Tibial nerve (tissue), 4 donors: ENCODE measurements at regions not wholly inside any gene's neighbourhood (a gene's known extent, or its start where the extent isn't known, plus 50 kb on each side); places are given as distances from the start of the nearest gene placed in this dataset.
"Not testable (repeated sequence)": the region's sequence is repeated elsewhere in the genome, so short reads cannot be mapped to it uniquely, and the experiment has no call there.

Experiments used
- DNase-seq, 2 donors: peaks; one replicate each; pipeline ENCODE4 v3.0.0-alpha.2; 2019; ENCODE audit warnings: low spot score in 2 of 2
- H3K27ac ChIP-seq, 4 donors: fragments of 200-600 bp; sonication (generic) in 3 of 4; one replicate each; pipeline ENCODE4 v1.5.1; 2017 to 2019; ENCODE audit warnings: mild to moderate bottlenecking in 1 of 4
- H3K27me3 ChIP-seq, 2 donors: fragments of 200-600 bp; sonication (generic) in 1 of 2; one replicate each; pipeline versions ENCODE4 v1.5.1 to v1.6.0; 2017 to 2019
- H3K36me3 ChIP-seq, 3 donors: fragments of 200-600 bp; sonication (generic); one replicate each; pipeline ENCODE4 v1.5.1; 2018 to 2019
- H3K4me1 ChIP-seq, 4 donors: fragments of 200-600 bp; sonication (generic) in 3 of 4; one replicate each; pipeline ENCODE4 v1.5.1; 2017 to 2019
- H3K4me3 ChIP-seq, 4 donors: fragments of 200-600 bp; sonication (generic) in 3 of 4; one replicate each; pipeline ENCODE4 v1.5.1; 2017 to 2019; ENCODE audit warnings: mild to moderate bottlenecking in 1 of 4, moderate library complexity in 1 of 4
- H3K9me3 ChIP-seq, 4 donors: fragments of 200-600 bp; sonication (generic) in 3 of 4; one replicate each; pipeline ENCODE4 v1.5.1; 2017 to 2019
- EP300 ChIP-seq, 2 donors: sonication (generic); formaldehyde crosslinking; IDR thresholded peaks; one replicate each; pipeline ENCODE4 v1.6.1; 2017; ENCODE audit warnings: antibody characterized with exemption in 2 of 2, mild to moderate bottlenecking in 1 of 2
- POLR2A ChIP-seq, 2 donors: fragments of 450-650 bp; IDR thresholded peaks; one replicate each; pipeline ENCODE4 v1.6.1; 2017; ENCODE audit warnings: antibody characterized with exemption in 2 of 2, mild to moderate bottlenecking in 2 of 2, moderate library complexity in 2 of 2
- WGBS, 2 donors: methylation state at CpG; one replicate each; pipeline ENCODE4 v1.1.5; 2018; 5-methylcytosine and 5-hydroxymethylcytosine counted together
- TF ChIP-seq, protein P1 (sequence below), 5 experiments: fragments of 200-600 bp in 3 of 5; fragments of 450-650 bp in 2 of 5; sonication (generic) in 3 of 5; IDR thresholded peaks; one replicate each; pipeline ENCODE4 v1.5.1; 2016 to 2019; ENCODE audit warnings: antibody characterized with exemption in 5 of 5, mild to moderate bottlenecking in 3 of 5, moderate library complexity in 2 of 5

DNA sequence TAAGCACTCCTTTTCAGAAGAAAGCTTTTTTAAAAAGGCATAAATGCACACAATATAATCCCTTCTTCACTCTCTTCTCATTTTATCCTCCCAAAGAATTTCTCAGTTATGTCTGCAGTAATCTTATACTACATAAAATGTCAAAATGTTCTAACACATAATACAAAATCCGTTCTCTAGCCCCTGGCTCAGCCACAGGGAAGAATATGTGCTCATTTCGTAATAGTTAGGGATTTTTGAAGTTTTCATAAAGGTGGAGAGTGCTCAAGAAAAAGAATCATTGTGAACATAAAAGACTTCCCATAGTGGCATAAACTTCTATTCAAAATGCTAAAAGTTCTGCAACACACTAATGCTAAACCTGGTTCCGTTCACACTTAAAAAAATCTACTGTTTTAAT lies 1410.7 kb upstream of the C9orf72 start:
- TF ChIP-seq, protein P1, sequence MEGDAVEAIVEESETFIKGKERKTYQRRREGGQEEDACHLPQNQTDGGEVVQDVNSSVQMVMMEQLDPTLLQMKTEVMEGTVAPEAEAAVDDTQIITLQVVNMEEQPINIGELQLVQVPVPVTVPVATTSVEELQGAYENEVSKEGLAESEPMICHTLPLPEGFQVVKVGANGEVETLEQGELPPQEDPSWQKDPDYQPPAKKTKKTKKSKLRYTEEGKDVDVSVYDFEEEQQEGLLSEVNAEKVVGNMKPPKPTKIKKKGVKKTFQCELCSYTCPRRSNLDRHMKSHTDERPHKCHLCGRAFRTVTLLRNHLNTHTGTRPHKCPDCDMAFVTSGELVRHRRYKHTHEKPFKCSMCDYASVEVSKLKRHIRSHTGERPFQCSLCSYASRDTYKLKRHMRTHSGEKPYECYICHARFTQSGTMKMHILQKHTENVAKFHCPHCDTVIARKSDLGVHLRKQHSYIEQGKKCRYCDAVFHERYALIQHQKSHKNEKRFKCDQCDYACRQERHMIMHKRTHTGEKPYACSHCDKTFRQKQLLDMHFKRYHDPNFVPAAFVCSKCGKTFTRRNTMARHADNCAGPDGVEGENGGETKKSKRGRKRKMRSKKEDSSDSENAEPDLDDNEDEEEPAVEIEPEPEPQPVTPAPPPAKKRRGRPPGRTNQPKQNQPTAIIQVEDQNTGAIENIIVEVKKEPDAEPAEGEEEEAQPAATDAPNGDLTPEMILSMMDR (IDR thresholded peaks at IDR 0.05): no peak
- no peak for TF ChIP-seq EP300 (IDR thresholded peaks at IDR 0.05)
- TF ChIP-seq POLR2A (IDR thresholded peaks at IDR 0.05): no peak

GRCh38 chr9:28990009-28990408 lies 1416.7 kb upstream of the C9orf72 start:
- H3K4me3 ChIP-seq, H3K27ac ChIP-seq, H3K4me1 ChIP-seq, H3K27me3 ChIP-seq, H3K36me3 ChIP-seq, H3K9me3 ChIP-seq, DNase-seq: not testable (repeated sequence)
- WGBS, 2 donors: 87 to 90% methylated on average over 12 of the region's 12 CpGs

More for the DNA sequence above, 1410.7 kb upstream of the C9orf72 start:
- Histone ChIP-seq H3K4me3 (no peak overlapping the region), H3K9me3 (no peaks in the 10 kb centered on the region), H3K27ac (no peak overlapping the region), H3K27me3 (no peaks in the 10 kb centered on the region), H3K36me3 (no peaks in the 10 kb centered on the region), H3K4me1 (no peaks in the 10 kb centered on the region)
- WGBS, 2 donors: 67 to 73% methylated on average over 3 of the region's 3 CpGs
- no peak for DNase-seq

DNA sequence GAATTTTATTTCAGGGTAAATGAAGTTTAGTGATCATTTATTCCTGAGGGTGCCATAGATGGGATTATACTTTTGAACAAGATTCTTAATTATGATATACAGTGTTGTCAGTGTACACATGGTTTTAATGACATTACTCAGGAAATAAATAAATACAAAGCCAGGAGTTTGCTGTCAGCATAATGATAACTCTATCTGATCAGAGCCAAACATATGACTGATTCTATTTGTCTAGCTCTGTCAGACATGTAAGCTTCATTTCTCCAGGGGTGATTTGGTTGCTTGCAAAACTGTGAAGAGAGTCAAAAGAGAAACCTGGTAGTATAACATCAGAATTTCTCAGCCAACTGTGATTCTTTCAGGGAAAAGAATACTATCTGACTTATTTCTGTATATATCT lies 1425.8 kb upstream of the C9orf72 start:
- Histone ChIP-seq H3K4me3 (no peak overlapping the region), H3K9me3 (no peaks in the 10 kb centered on the region), H3K36me3 (no peaks in the 10 kb centered on the region), H3K27ac (no peak overlapping the region), H3K27me3 (no peaks in the 10 kb centered on the region), H3K4me1 (no peaks in the 10 kb centered on the region)
- no peak for DNase-seq
- TF ChIP-seq EP300 (IDR thresholded peaks at IDR 0.05) (no peak), POLR2A (IDR thresholded peaks at IDR 0.05) (no peak)
- TF ChIP-seq, protein P1 (IDR thresholded peaks at IDR 0.05): no peak

- no peaks in the 10 kb centered on the region for H3K4me1 ChIP-seq
- WGBS, 2 donors: 62% methylated on average over 3 of the region's 3 CpGs
- H3K9me3 ChIP-seq: no peaks in the 10 kb centered on the region
- H3K27me3 ChIP-seq: no peaks in the 10 kb centered on the region
- TF ChIP-seq EP300 (IDR thresholded peaks at IDR 0.05) (no peak), POLR2A (IDR thresholded peaks at IDR 0.05) (no peak)
- TF ChIP-seq, protein P1 (IDR thresholded peaks at IDR 0.05): no peak
- H3K36me3 ChIP-seq: no peaks in the 10 kb centered on the region
- no peak overlapping the region for H3K4me3 ChIP-seq
- H3K27ac ChIP-seq: no peak overlapping the region
- no peak for DNase-seq
Measured at GRCh38 chr9:28999806-29000205, 1426.5 kb upstream of the C9orf72 start.

- no peak for DNase-seq
- TF ChIP-seq EP300 (IDR thresholded peaks at IDR 0.05): no peak
- TF ChIP-seq POLR2A (IDR thresholded peaks at IDR 0.05): no peak
- TF ChIP-seq, protein P1 (IDR thresholded peaks at IDR 0.05): no peak
- 60 to 68% methylated on average over 3 of the region's 3 CpGs for WGBS, 2 donors
- no peak overlapping the region for H3K4me3 ChIP-seq
- H3K36me3 ChIP-seq: no peaks in the 10 kb centered on the region
- H3K27me3 ChIP-seq: no peaks in the 10 kb centered on the region
- H3K4me1 ChIP-seq: no peaks in the 10 kb centered on the region
- H3K27ac ChIP-seq: no peak overlapping the region
- H3K9me3 ChIP-seq: no peaks in the 10 kb centered on the region
Measured at GRCh38 chr9:29001006-29001405, 1427.7 kb upstream of the C9orf72 start.

- Histone ChIP-seq H3K4me1 (no peaks in the 10 kb centered on the region), H3K27ac (no peak overlapping the region), H3K9me3 (peaks cover 0 to 4% (median 0%) of the 10 kb centered on the region in 4 donors), H3K4me3 (no peak overlapping the region), H3K36me3 (no peaks in the 10 kb centered on the region), H3K27me3 (no peaks in the 10 kb centered on the region)
- 43 to 71% methylated on average over 1 of the region's 1 CpG for WGBS, 2 donors
- DNase-seq: no peak
- TF ChIP-seq POLR2A (IDR thresholded peaks at IDR 0.05) (no peak), EP300 (IDR thresholded peaks at IDR 0.05) (no peak)
- TF ChIP-seq, protein P1 (IDR thresholded peaks at IDR 0.05): no peak
Measured at GRCh38 chr9:29004988-29005387, 1431.7 kb upstream of the C9orf72 start.
